ENCODE measurements at regions not wholly inside any gene's neighbourhood (a gene's known extent, or its start where the extent isn't known, plus 50 kb on each side); places are given as distances from the start of the nearest gene placed in this dataset.

GRCh38 chr1:195951313-195951712 lies 656.9 kb downstream of the KCNT2 start:
- TF ChIP-seq, protein P1, sequence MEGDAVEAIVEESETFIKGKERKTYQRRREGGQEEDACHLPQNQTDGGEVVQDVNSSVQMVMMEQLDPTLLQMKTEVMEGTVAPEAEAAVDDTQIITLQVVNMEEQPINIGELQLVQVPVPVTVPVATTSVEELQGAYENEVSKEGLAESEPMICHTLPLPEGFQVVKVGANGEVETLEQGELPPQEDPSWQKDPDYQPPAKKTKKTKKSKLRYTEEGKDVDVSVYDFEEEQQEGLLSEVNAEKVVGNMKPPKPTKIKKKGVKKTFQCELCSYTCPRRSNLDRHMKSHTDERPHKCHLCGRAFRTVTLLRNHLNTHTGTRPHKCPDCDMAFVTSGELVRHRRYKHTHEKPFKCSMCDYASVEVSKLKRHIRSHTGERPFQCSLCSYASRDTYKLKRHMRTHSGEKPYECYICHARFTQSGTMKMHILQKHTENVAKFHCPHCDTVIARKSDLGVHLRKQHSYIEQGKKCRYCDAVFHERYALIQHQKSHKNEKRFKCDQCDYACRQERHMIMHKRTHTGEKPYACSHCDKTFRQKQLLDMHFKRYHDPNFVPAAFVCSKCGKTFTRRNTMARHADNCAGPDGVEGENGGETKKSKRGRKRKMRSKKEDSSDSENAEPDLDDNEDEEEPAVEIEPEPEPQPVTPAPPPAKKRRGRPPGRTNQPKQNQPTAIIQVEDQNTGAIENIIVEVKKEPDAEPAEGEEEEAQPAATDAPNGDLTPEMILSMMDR (conservative IDR thresholded peaks at IDR 0.05; ENCODE audit: control insufficient read depth, insufficient read depth, low read depth, low read length): no peak
- DNase-seq (ENCODE audit: low read depth): no peak
- no peak overlapping the region for H3K4me3 ChIP-seq (ENCODE audit: control insufficient read depth, low read depth, low read length)

- no peak overlapping the region for H3K4me3 ChIP-seq (ENCODE audit: control insufficient read depth, low read depth, low read length)
- DNase-seq (ENCODE audit: low read depth): no peak
- TF ChIP-seq, protein P1 (conservative IDR thresholded peaks at IDR 0.05; ENCODE audit: control insufficient read depth, insufficient read depth, low read depth, low read length): no peak
These were observed 659.9 kb downstream of the KCNT2 start for GRCh38 chr1:195948123-195948895.

- no peak overlapping the region for H3K4me3 ChIP-seq (ENCODE audit: control insufficient read depth, low read depth, low read length)
- no peak for DNase-seq (ENCODE audit: low read depth)
- TF ChIP-seq, protein P1 (conservative IDR thresholded peaks at IDR 0.05; ENCODE audit: control insufficient read depth, insufficient read depth, low read depth, low read length): no peak
These were observed 661.7 kb downstream of the KCNT2 start for GRCh38 chr1:195946500-195946899.

DNA sequence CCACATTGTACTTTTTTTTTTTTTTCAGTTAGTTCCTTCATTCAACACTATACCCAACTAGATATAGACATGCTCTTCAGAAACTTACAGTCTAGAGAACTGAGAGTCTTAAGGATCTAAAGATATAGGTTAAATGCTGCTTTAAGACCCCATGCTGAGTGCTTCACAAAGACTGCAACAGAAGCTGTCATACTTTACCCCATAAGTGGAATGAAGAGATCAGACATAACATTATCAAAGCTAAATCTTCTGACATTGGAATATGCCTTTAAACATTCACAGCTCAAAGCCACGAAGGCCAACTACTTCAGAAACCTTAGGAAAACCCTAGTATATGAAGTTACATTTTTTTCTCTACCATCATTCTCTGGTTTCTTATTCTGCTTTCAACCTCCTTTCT lies 666.4 kb downstream of the KCNT2 start:
- no peak for DNase-seq (ENCODE audit: low read depth)
- H3K4me3 ChIP-seq (ENCODE audit: control insufficient read depth, low read depth, low read length): no peak overlapping the region
- TF ChIP-seq, protein P1 (conservative IDR thresholded peaks at IDR 0.05; ENCODE audit: control insufficient read depth, insufficient read depth, low read depth, low read length): no peak

DNA sequence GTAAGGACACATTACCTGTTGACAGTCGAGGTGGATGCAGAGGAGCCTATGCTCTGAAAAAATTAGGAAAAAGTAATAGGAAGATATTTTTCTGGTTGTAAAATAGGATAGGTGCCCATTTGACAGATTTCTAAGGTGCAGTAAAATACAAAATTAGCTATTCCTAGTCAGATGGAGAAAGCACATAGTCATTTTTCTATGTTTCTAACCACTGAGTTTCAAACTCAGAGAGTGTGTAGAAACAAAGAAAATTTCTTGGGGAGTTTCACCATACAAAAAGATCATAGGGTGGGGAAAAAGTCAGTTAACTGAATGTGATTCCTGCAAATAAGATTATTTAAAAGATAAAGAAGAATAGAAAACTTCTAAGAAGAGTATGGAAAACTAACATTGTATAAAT lies 666.9 kb downstream of the KCNT2 start:
- no peak for DNase-seq (ENCODE audit: low read depth)
- no peak overlapping the region for H3K4me3 ChIP-seq (ENCODE audit: control insufficient read depth, low read depth, low read length)
- TF ChIP-seq, protein P1 (conservative IDR thresholded peaks at IDR 0.05; ENCODE audit: control insufficient read depth, insufficient read depth, low read depth, low read length): no peak

DNA sequence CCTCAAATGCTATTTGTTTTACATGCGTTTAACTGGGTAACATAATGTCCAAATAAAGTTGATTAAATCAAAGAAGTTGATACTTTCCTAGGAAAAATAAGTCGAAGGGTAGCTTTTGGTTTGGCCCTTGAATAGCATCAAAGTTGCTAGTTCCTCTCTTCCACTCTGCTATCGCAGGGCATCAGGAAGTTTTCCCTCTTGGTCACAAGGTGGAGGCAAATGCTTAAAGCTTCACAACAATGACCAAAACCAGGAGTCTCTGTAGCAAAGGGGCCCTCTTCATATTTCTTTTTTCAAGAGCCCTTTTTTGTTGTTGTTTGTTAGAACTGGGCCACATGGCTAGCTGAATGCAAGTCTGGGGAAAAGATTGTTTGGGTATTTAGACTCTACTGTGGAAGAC lies 668.4 kb downstream of the KCNT2 start:
- TF ChIP-seq, protein P1 (conservative IDR thresholded peaks at IDR 0.05; ENCODE audit: control insufficient read depth, insufficient read depth, low read depth, low read length): no peak
- DNase-seq (ENCODE audit: low read depth): no peak
- no peak overlapping the region for H3K4me3 ChIP-seq (ENCODE audit: control insufficient read depth, low read depth, low read length)
